NOMO-1 treated with dmso at 0.1 percent for 144 hours (cell line): ENCODE measurements at regions not wholly inside any gene's neighbourhood (a gene's known extent, or its start where the extent isn't known, plus 50 kb on each side); places are given as distances from the start of the nearest gene placed in this dataset.
"Not testable (repeated sequence)": the region's sequence is repeated elsewhere in the genome, so short reads cannot be mapped to it uniquely, and the experiment has no call there.

Experiments used
- DNase-seq: peaks from one replicate; lab custom pipeline; 2025; ENCODE audit not compliant: unreplicated experiment; lab: John Stamatoyannopoulos, UW

- no peak for DNase-seq
These were observed 1696.9 kb upstream of the WWC1 start for GRCh38 chr5:166594567-166594966.

GRCh38 chr5:166595274-166595951, 1696.0 kb upstream of the WWC1 start:
- DNase-seq, result no peak

GRCh38 chr5:166596043-166596442, 1695.4 kb upstream of the WWC1 start:
- no peak for DNase-seq

DNA sequence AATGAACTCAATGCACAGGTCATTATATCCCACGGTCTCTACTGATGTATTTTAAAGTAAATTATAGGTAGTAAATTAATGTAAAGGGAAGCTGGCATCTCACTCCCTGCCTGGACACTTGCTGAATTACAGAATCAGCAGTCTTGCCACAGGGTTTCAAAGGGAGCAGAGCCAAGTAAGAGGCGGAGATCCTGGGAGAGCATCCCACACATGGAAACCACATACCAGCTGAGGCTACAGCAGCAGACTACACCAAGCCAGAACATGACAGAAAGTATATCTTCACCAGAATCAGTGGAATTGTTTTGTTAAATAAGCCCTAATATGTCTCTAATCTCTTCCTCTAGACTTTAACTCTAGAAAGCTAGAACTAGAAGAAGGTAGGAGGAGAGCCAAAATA, 1689.2 kb upstream of the WWC1 start:
- no peak for DNase-seq

DNA sequence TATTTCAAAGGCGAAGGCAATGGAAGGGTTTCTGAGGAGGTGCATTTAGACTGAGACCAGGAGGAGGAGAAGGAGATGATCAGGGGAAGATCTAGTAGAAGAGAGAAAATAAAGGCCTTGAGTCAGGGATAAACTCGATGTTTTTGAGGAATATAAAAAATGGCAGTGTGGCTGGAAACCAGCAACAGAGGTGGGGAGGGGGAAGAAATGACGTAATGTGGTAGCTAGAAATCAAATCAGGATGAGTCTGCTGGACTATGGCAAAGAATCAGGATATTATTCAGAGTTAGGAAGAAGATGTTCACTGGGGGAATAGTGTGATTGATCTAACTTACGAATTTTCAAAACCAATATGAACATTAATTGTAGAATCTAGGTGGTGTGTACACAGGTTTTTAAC, 1673.9 kb upstream of the WWC1 start:
- DNase-seq, result no peak

DNA sequence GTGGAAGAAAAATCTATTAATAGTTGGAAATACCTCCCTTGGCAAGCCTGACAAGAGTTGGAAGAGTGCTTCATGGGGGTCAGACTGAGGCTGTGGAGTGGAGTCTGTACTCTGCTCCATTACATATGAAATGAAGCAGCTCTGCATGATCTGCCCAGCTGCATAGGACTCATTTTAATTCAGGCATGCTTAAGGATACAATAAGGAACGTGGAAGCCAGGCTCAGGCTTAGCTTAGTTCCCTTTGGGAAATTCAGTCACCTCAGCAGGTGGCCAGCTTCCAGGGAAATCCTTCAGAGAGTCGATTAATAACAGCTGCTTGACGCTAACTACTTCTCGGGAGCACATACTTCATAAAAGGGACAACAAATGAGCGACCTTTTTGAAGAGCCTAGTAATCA, 1672.9 kb upstream of the WWC1 start:
- DNase-seq, result no peak

- no peak for DNase-seq
These were observed 1666.9 kb upstream of the WWC1 start for GRCh38 chr5:166624573-166624972.

DNA sequence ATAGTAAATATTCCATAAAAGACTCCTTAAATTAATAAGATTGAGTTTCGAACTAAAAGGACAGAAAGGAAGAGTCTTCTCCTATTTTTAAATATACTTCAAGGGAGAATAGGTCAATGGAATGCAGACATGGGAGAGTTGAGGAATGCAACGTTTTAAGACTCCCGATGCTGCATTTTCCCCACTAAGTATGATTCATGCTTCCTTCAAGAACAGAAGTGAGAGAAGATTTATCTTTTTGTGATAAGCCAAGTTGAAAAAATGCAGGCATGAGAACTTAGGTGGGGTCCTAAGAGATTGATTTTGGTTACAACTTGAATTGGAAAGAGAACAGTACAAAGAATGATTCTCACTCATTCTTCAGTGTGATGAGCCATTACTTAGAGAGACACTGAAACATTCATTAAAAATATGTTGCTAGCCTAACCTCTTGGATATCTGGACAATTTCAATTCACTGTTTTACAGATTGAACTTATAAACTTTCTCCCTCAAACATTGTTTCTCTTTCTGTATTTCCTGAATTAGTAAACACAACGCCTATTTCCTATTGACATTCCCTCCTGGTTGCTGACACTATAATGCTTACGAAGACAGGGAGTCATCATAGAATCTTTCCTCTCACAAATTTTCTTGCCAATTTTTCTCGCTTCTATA, 1666.1 kb upstream of the WWC1 start:
- no peak for DNase-seq

GRCh38 chr5:166637295-166637694, 1654.2 kb upstream of the WWC1 start:
- no peak for DNase-seq

- no peak for DNase-seq
These were observed 1652.3 kb upstream of the WWC1 start for GRCh38 chr5:166639151-166639550.

DNA sequence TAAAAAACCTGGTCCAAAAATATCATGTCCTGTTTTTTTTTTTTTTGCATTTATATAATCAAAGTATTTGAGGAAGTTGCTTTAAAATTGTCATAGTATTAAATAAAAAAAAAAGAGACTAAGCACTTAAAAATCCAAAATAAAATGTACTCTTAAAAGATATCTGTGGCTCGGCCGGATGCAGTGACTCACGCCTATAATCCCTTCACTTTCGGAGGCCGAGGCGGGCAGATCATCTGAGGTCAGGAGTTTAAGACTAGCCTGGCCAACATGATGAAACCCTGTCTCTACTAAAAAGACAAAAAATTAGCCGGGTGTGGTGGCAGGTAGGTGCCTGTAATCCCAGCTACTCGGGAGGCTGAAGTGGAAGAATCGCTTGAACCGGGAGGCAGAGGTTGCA, 1651.3 kb upstream of the WWC1 start:
- DNase-seq, result not testable (repeated sequence)

- no peak for DNase-seq
These were observed 1642.7 kb upstream of the WWC1 start for GRCh38 chr5:166648736-166649135.

DNA sequence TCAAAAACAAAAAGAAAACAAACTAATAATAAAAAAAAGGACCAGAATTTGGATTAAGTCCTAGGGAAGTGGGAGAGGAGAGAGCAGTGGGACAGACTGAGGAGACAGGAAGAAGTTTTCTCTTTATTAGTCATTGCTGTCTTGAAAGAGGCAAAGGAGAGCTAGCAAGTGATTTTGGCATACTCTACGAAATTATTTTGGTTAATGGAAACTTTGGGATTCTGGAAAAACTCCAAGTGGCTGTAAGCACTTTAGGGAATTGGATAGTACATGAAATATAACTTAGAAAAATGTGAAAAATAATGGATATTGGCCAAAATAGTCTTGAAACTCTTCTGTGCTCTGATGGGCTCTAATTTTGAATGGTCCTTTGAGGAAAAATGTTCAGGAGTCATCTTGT, 1641.8 kb upstream of the WWC1 start:
- no peak for DNase-seq

DNA sequence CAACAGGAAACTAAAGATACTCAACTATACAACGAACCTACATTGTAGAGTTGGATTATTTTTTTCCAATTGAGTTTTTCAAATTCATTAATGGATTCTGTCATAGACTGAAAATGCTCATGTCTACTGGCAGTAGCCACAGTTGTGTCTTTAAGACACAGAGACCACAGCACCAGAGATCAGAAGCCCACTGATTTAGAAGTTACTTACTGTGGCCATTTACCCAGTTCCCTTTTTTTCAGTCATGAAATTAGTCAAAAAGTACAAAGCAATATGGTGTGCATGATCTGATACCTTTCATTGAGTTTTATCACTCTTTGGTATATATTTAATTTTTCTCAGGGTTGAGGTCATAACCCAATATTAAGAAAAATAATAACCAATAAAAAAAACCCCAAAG, 1640.2 kb upstream of the WWC1 start:
- no peak for DNase-seq

- no peak for DNase-seq
These were observed 1619.6 kb upstream of the WWC1 start for GRCh38 chr5:166671811-166672210.

DNA sequence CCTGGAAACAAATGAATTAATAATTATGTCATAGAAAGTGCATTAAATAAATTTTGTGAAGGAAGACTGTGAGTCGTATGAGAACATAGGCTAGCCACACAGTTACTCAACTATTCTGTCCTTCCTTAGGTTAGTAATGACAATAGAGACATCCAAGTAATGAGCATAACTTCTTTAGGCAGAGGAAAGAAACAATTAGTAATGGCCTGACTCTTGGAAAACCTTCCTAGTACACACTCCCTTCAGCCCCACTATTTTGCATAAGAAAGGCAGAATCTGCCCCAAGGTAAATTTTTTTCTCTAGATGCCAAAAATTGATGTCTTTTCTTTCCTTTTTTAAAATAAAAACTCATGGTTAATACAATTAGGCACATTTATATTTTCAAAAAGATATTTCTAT, 1619.0 kb upstream of the WWC1 start:
- no peak for DNase-seq

DNA sequence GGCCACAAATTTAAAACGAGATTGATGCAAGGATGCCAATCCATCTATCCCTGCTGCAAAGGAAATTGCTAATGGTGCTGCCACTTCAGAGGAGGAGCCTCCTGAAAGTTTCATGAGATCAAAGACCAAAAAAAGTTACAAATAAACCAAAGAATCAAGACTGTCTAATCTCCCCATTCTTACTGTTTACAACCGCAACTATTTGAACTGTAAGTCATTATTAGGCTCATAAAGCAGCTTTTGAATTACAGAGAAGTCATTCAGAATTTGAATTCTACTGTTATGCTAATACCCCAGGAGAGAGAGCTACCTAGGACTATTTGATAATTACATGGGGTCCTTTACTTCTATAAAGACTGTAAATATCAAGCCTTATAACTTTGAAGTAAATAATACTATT, 1613.6 kb upstream of the WWC1 start:
- no peak for DNase-seq

DNA sequence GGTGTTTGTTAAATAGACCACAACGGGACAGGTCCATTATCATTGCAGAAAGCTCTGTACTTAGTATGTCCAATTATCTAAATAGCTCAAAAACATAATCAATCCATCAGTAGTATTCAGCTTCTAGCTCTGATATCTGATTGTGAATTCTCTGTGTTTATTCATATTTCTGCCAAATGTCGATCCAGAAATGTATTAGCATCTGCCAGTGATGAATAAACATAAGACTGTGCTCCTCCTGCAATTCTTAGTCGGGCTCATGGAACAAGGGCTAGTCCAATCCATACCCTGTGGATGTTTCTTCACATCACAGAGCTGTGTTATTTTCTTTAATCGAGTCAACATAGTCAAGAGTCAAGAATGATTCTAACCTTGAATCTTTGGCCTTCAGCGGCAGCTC, 1612.1 kb upstream of the WWC1 start:
- DNase-seq, result no peak

GRCh38 chr5:166695326-166695725, 1596.1 kb upstream of the WWC1 start:
- DNase-seq, result no peak

DNA sequence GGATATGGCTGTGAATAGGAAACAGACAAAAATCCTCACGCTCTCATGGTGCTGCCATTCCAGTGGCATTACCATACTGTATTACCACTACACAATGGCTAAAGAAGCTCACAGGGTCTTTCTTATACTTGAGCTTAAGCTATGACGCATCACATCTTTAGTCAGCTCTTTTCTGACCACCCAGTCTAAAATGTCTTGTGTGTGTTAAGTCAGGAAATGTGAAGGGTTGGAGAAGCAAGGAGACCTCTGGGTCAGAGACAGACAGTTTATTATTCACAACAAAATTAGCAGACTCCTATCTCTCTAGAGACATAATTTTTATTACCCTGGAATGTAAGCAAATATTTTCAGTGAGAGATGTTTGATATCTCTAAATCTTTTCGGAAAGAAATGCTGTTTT, 1583.2 kb upstream of the WWC1 start:
- DNase-seq, result no peak

GRCh38 chr5:166709691-166710090, 1581.8 kb upstream of the WWC1 start:
- DNase-seq, result no peak

- no peak for DNase-seq
These were observed 1581.2 kb upstream of the WWC1 start for GRCh38 chr5:166710271-166710670.
